ENCODE measurements at regions not wholly inside any gene's neighbourhood (a gene's known extent, or its start where the extent isn't known, plus 50 kb on each side); places are given as distances from the start of the nearest gene placed in this dataset.

DNA sequence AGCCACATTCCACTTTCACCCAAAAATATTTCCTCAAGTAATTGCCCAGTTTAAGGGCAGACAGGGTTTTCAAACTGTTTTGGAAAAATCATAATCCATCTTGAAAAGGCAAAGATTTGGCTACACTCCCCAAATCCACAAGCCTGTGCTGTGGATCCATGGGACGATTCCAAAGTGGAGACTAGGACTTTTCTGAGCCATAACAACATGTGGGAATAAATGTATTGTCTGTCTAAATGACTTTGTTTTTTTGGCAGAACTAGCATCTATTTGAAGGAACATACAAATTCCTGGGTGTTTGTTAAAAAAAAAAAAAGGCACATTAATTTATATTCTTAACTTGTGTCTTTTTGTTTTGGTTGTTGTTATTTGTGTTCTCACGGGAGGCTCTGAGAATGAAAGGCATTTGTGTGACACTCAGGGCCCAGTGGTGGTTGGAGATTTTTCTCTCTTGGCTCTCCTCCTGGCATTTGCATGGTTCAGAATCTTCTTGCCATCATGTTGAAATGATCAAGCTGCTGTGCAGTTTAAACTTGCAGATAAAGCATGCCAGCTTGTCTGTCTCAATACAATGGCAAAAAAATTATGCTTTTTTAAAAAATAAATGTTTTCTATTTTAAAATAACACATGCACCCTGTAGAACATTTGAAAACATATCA is 277.4 kb downstream of the EN1 start:
- Histone ChIP-seq H3K79me2 (ENCODE audit: insufficient read depth, low read length) (no peaks in the 10 kb centered on the region), H3K27ac (ENCODE audit: low read depth, low read length) (no peak overlapping the region), H2AFZ (ENCODE audit: low read length) (no peak overlapping the region), H3K9me3 (ENCODE audit: low read depth, low read length) (no peaks in the 10 kb centered on the region), H3K27me3 (ENCODE audit: insufficient read depth, low read length) (peaks cover 3% of the 10 kb centered on the region), H3K4me3 (ENCODE audit: insufficient read depth, low read length) (no peak overlapping the region), H3K36me3 (ENCODE audit: insufficient read depth, low read length) (no peaks in the 10 kb centered on the region), H3K4me2 (ENCODE audit: insufficient read depth, low read length) (no peak overlapping the region), H3K4me1 (ENCODE audit: insufficient read depth, low read length) (no peaks in the 10 kb centered on the region), H4K20me1 (ENCODE audit: insufficient read depth, low read length) (no peaks in the 10 kb centered on the region)
- DNase-seq (ENCODE audit: insufficient read length, low spot score, missing footprints), result no peak
- TF ChIP-seq, protein P1, sequence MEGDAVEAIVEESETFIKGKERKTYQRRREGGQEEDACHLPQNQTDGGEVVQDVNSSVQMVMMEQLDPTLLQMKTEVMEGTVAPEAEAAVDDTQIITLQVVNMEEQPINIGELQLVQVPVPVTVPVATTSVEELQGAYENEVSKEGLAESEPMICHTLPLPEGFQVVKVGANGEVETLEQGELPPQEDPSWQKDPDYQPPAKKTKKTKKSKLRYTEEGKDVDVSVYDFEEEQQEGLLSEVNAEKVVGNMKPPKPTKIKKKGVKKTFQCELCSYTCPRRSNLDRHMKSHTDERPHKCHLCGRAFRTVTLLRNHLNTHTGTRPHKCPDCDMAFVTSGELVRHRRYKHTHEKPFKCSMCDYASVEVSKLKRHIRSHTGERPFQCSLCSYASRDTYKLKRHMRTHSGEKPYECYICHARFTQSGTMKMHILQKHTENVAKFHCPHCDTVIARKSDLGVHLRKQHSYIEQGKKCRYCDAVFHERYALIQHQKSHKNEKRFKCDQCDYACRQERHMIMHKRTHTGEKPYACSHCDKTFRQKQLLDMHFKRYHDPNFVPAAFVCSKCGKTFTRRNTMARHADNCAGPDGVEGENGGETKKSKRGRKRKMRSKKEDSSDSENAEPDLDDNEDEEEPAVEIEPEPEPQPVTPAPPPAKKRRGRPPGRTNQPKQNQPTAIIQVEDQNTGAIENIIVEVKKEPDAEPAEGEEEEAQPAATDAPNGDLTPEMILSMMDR (IDR thresholded peaks at IDR 0.05; ENCODE audit: extremely low read depth, low read depth, low read length), result no peak

DNA sequence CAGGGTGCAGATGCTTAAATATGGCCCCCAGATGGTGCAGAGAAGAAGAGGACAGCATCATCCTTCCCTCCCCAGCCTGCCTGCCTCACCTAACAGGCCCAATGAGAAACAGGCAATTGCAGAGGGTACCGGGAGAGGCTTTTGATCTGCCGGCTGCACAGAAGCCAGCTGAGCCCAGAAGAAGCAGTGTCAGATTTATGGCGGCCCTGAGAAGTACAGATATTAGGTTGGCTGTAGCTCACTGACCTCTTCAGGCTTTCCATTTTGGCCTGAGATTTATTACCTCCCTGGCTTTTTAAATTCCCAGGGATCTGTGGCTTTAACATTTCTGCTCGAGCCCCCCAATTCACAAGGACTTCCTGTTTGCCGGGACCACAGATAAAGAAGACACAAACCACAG is 278.7 kb downstream of the EN1 start:
- H4K20me1 ChIP-seq (ENCODE audit: insufficient read depth, low read length), result no peaks in the 10 kb centered on the region
- no peaks in the 10 kb centered on the region for H3K36me3 ChIP-seq (ENCODE audit: insufficient read depth, low read length)
- H3K4me2 ChIP-seq (ENCODE audit: insufficient read depth, low read length), result no peak overlapping the region
- no peak overlapping the region for H2AFZ ChIP-seq (ENCODE audit: low read length)
- no peak overlapping the region for H3K4me3 ChIP-seq (ENCODE audit: insufficient read depth, low read length)
- H3K9me3 ChIP-seq (ENCODE audit: low read depth, low read length), result no peaks in the 10 kb centered on the region
- no peak overlapping the region for H3K27ac ChIP-seq (ENCODE audit: low read depth, low read length)
- TF ChIP-seq, protein P1 (IDR thresholded peaks at IDR 0.05; ENCODE audit: extremely low read depth, low read depth, low read length), result no peak
- H3K4me1 ChIP-seq (ENCODE audit: insufficient read depth, low read length), result no peaks in the 10 kb centered on the region
- H3K27me3 ChIP-seq (ENCODE audit: insufficient read depth, low read length), result peaks cover 3% of the 10 kb centered on the region
- no peak for DNase-seq (ENCODE audit: insufficient read length, low spot score, missing footprints)
- H3K79me2 ChIP-seq (ENCODE audit: insufficient read depth, low read length), result no peaks in the 10 kb centered on the region

DNA sequence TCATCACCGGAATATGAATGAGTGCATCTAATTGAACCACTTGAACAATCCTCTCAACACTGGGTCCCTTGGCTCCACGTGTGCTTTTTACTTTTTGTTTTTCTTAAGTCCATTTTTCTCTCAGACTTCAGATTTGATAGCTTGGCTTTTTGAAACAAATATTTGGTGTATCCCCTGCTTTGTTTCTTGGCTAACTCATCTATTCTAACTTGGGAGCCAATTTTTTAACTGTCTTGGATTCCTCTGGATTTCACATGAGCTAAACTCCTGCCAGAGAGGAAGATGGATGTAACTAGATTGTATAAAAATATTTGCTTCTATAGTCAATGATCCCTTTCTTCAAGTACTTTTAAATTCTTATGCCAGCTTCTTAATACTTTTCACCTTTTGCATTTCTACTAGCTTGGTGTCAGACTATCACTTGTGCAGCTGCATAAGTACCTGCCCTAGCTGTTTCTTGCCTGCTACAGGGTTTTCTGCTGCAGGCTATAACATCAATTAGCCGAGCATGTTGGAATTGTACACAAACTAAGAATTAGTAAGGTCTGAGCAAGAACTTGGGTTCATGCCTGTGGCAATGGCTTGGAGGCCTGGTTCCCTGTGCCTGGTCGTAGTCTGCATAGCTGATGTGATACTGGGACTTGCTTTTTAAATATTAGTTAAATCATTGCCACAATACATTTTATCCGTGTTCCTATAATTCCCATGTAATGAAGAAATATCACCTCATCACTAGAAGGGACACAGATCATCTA is 281.5 kb downstream of the EN1 start:
- H3K79me2 ChIP-seq (ENCODE audit: insufficient read depth, low read length), result no peaks in the 10 kb centered on the region
- no peaks in the 10 kb centered on the region for H3K4me1 ChIP-seq (ENCODE audit: insufficient read depth, low read length)
- no peak overlapping the region for H3K4me2 ChIP-seq (ENCODE audit: insufficient read depth, low read length)
- H3K9me3 ChIP-seq (ENCODE audit: low read depth, low read length), result no peaks in the 10 kb centered on the region
- TF ChIP-seq, protein P1 (IDR thresholded peaks at IDR 0.05; ENCODE audit: extremely low read depth, low read depth, low read length), result no peak
- no peak overlapping the region for H3K4me3 ChIP-seq (ENCODE audit: insufficient read depth, low read length)
- H3K27me3 ChIP-seq (ENCODE audit: insufficient read depth, low read length), result peaks cover 3% of the 10 kb centered on the region
- no peaks in the 10 kb centered on the region for H4K20me1 ChIP-seq (ENCODE audit: insufficient read depth, low read length)
- H3K27ac ChIP-seq (ENCODE audit: low read depth, low read length), result no peak overlapping the region
- no peak overlapping the region for H2AFZ ChIP-seq (ENCODE audit: low read length)
- no peak for DNase-seq (ENCODE audit: insufficient read length, low spot score, missing footprints)
- no peaks in the 10 kb centered on the region for H3K36me3 ChIP-seq (ENCODE audit: insufficient read depth, low read length)

DNA sequence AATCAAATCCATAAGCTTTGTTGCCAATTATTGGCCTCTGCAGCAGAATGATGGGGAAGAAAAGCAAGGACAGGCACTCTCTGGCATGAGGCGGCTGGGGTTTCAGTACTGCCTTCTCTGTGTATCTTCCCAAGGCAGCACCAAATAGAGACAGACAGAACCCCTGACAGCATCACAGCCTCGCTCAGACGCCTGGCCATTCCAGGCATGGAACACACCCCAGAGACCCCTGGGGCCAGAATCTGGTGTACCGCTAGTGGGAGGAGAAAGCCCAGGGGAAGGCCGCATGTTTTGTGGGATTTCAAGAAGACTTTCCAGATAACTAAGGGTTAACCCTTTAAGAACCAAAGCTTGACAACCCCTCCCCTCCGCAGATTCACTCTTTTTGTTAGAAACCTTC is 282.1 kb downstream of the EN1 start:
- no peak overlapping the region for H3K27ac ChIP-seq (ENCODE audit: low read depth, low read length)
- no peaks in the 10 kb centered on the region for H3K4me1 ChIP-seq (ENCODE audit: insufficient read depth, low read length)
- H4K20me1 ChIP-seq (ENCODE audit: insufficient read depth, low read length), result no peaks in the 10 kb centered on the region
- no peak overlapping the region for H3K4me3 ChIP-seq (ENCODE audit: insufficient read depth, low read length)
- no peaks in the 10 kb centered on the region for H3K36me3 ChIP-seq (ENCODE audit: insufficient read depth, low read length)
- no peak for DNase-seq (ENCODE audit: insufficient read length, low spot score, missing footprints)
- TF ChIP-seq, protein P1 (IDR thresholded peaks at IDR 0.05; ENCODE audit: extremely low read depth, low read depth, low read length), result no peak
- no peak overlapping the region for H3K4me2 ChIP-seq (ENCODE audit: insufficient read depth, low read length)
- H2AFZ ChIP-seq (ENCODE audit: low read length), result no peak overlapping the region
- H3K9me3 ChIP-seq (ENCODE audit: low read depth, low read length), result no peaks in the 10 kb centered on the region
- peaks cover 3% of the 10 kb centered on the region for H3K27me3 ChIP-seq (ENCODE audit: insufficient read depth, low read length)
- H3K79me2 ChIP-seq (ENCODE audit: insufficient read depth, low read length), result no peaks in the 10 kb centered on the region
